NCI-H2227 treated with DMSO at 0.1 percent for 48 hours (cell line): ENCODE measurements at regions not wholly inside any gene's neighbourhood (a gene's known extent, or its start where the extent isn't known, plus 50 kb on each side); places are given as distances from the start of the nearest gene placed in this dataset.
A peak's percentile ranks its signal among the peaks of the same experiment; 100 is the strongest.

Source experiments
- DNase-seq: peaks from one replicate; lab custom pipeline; 2025; lab: John Stamatoyannopoulos, UW

DNA sequence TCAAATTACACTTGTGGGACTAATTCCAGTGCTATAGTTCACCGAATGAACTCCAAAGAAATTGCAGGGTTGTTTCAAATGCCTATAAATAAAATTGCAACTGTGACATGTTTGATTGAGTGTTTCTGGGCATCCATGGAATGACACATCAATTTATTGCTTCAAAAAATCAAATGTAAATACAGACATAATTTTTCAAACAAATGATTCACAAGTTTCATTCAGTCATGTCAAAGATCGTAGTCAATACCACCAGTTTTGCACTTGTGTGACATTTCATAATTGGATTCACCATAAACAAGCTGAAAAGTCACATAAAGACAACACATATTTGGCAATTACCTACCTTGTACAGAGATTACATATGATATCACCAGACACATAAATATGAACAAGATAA lies 350.8 kb downstream of the CDH2 start:
- no peak for DNase-seq

DNA sequence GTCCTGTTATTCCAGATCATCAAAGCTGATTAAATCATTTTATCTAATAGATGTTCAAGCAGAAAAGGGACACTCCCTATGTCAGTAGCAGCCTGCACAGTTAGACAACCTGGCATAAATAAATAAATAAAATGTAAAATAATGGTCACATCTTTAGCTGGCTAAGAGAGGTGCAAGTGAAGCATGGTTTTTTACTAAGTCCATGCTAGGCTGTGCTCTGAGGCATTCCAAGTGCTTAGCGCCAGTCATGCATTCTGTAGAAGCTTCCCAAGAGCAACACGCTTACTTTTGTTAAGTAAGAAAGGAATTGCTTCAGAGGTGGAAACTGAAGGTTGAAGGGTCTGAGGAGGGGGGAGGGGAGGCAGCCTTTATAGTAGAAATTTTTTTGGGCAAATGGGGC lies 351.2 kb downstream of the CDH2 start:
- DNase-seq, result peak; percentile 99

DNA sequence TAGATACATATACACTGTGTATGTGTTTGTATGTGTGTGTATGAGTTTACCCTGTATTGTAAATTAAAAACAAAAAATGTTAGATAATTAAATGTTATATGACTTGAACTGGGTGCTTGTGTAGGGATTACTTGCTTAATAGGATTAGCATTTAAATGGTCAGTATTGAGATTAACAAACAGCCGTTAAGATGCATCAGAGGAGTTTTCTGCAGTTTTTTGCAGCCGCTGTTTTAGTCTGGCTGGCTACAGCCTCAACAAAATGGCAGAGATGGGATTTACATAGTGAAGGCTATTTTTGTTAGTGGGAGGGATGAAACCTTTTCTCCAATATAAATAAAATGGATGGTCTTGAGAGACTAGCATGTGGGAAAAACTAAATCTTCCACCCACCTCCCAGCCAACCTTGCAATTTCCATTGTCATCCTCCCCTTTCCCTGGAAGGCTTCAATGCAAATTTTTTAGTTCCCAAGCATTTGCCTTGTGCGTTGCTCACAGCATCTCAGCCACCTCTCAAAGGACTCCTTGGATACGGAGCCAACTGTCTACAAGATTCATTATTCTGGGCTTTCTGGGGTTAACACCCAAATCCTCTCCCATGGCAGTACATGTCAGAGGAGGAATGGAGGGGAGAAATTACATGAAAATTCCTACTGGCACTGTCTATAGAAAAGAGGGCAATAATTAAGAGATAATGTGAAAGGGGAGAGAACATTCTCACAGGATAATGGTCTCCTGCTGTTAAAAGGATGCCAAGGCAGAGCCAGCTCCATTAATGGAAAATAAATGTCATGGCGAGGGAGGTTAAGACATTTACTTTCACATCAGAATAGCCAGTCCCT lies 351.9 kb downstream of the CDH2 start:
- DNase-seq, result peak; percentile 99

DNA sequence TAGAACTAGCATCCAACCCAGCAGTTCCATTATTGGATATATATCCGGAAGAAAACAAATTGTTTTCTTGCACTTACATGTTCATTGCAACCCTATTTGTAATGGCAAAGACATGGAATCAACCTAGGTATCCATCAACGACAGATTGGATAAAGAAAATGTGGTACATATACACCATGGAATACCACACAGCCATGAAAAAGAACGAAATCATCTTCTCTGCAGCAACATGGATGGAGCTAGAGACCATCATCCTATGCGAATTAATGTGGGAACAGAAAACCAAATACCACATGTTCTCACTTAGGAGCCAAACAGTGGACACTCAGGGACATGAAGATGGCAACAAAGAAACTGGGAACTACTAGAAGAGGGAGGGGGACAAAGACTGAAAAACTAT lies 352.7 kb downstream of the CDH2 start:
- no peak for DNase-seq

DNA sequence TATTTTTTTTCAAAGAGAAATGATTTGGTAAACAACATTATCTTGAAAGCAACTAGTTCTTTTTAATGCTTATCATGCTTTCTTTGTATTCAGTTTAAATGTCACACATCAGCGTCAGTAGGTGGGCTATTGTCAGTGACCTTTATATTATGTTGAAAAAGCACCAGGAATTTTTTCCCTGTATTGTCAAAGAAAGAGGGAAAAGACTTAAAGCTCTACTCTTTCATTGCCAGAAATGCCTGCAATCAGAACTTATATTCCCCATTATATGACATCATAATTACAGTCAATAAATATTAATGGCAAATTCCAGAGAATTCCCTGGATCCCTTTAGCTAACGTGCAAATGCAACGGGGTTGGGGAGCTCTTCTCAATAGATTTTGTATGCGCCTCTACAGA lies 353.9 kb downstream of the CDH2 start:
- DNase-seq, result peak; percentile 39

DNA sequence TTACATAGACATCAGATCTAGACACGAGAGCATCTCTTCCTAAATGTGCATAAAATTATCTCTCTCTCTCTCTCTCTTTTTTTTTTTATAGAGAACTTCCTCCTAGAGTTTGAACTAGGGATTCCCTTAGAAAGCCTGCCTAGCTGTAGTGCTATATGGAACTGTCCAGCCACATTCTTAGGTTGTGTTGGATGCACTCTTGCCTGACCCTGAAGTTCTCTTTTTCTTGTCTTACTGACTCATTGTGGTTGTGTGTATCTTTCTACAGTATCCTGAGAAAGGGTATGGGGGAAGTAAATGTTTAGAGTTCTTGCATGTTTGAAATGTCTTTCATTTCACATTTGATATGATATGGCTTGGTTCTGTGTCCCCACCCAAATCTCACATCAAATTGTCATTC lies 368.2 kb downstream of the CDH2 start:
- no peak for DNase-seq

DNA sequence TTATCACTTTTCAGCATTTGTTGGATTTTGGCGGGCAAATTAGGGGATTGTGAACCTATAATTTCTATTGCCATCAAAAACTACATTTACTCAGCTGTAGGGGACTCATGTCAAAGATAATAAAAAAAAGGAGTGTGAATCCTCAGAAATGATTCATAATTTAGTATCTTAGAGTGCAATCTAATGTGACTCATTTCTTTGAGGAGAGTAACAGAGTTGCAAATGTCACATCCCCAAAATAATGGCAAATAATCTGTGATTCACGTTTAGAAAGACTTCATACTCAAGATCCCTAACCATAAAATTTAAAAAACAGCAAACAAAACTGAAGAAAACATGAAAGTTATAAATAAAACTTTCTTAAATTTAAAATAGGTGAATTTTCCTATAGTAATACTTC lies 373.0 kb downstream of the CDH2 start:
- no peak for DNase-seq

DNA sequence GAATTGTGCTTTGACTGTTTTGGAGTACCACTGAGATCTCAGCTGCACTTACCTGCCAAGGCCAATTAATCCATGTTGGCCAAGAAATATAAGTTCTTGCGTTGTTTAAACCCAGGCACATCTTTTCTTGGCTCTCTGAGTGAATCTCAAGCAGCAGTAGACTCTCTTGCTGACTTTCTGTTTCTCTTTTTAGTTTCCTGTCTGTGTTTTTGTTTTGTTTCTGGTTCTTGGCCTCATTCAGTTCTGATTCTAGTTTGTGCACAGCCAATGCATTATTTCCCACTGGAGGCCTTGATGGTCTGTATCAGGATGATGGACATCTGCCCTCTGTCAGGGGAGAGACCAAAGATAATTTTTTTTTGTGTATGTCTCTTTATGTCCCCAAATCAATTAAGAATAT lies 379.4 kb downstream of the CDH2 start:
- DNase-seq, result no peak

DNA sequence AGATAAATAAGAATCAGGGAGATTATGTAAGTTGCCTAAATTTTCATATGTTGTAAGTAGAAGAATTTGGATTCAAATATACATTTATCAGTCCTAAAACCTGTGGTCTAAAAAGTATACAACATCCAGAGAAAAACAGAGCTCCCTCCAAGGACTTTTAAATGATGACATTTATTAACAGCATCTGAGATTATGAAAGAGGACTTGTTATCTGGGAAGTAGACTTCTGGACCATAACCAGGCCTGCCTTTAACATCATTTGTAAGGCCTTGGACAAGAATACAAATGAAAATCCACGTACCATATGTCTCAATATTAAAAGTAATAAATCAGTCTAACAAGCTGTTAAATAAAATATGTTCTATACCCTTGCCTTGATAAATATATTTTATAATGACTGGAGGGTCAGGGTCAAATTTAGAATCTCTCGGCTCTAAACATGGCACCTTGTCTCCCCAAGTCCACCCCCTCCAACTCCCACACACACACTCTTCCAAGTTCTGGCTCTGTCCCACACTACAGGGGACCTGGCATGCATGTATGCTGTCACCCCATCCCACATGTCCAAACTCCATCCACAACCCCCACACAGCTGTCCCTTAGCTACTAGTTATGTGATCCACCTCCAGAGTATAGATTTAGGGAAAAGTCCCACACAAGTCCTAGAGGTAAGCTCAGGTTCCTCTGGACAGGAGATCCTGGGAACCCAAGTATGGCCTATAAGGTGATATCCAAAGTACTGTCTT lies 382.6 kb downstream of the CDH2 start:
- DNase-seq, result no peak

DNA sequence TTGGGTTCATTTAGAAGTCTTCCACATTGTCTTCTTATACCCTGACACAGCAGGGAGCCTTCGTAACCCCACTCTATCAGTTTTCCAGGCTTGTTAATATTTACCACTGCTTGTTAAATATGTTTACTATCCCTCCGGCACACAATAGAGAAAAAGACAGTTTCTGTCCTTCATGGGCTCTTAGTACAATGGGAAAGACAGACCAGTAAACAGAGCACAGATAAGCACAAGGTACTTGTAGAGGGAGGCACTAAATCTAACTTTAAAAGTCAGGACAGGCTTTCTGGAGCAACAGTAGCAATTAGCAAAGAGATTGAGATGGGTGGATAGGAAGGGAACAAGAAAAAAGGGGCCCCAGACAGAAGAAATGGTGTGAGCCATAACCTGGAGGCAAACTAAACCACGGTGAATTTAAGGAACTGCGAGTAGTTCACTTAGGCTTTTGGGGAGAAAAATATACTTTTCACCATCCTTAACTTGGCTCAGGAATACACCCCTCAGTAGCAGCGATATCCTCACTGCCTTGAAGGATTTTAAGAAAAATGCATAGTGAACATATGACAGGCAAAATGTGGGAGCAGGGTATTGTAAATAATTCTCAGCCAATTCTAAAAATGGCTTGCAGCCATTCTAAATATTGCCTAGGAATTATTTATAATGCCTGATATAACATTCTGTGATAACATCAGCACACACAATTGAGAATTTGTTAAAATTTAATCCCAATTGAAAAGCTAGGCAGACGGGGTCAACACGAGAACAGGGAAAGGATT lies 383.7 kb downstream of the CDH2 start:
- peak; percentile 5 for DNase-seq

DNA sequence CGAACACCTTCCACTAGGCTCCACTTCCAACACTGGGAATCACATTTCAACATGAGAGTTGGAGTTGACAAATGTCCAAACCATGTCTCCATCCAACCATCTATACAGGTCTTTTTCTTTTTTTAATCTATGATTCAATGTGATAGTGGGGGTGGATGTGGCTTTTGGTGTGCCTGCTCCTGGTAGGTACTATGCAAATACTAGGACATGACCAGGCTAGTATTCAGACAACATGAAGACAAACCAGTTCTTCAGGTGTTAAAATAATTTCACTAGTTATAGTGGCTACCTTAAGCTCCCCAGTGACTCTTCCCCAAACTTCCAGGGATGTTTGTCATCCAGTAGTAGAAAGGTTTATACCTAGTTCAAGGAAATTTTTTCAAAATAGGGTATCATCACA lies 387.5 kb downstream of the CDH2 start:
- DNase-seq, result no peak

DNA sequence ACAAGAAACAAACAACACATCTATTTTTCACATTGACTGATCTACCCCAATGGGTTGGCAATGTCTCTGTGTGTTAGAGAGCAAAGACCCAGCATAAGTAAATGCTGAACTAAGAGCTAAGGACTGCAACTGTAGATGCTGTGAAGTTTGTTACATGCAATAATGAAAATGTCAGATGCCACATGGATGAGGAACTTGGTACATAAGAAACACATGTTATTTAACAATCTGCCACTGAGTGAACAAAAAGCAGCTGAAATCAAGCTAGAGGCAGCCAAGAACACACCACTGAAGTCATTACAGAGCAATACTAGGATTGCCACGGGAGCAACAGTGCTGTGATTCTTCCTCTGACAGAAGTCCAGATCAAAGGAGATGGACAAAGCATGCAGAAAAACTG lies 389.4 kb downstream of the CDH2 start:
- DNase-seq, result no peak

DNA sequence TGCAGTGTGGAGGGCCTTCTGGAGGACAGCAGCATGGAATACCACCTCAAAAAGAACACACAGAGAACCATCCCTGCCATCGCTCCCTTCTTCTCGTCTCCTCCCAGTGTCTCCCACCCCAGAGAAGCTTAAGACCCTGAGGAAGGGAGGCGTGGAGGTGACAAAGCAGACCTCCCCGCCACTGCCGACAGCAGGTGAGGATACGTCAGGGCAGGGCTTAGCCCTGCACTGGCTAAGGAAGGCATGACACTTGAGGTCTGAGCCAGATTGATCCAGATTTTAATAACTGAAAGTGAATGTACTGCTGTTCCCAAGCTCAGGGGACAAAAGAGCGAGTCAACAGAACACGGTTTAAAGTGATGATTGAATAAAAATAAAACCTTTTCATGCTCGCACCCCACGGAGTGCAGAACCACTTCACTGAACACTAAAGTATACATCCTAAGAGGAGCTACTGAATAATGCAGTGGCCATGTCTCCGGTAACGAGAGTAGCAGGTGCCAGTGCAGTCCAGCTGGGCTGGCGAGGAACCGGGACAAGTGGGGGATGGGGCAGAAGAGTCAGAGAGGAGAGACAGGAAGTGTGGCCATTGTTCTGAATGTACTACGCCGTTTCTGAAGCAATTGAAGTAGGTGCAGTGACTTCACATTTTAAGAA lies 391.0 kb downstream of the CDH2 start:
- DNase-seq, result peak; percentile 61

DNA sequence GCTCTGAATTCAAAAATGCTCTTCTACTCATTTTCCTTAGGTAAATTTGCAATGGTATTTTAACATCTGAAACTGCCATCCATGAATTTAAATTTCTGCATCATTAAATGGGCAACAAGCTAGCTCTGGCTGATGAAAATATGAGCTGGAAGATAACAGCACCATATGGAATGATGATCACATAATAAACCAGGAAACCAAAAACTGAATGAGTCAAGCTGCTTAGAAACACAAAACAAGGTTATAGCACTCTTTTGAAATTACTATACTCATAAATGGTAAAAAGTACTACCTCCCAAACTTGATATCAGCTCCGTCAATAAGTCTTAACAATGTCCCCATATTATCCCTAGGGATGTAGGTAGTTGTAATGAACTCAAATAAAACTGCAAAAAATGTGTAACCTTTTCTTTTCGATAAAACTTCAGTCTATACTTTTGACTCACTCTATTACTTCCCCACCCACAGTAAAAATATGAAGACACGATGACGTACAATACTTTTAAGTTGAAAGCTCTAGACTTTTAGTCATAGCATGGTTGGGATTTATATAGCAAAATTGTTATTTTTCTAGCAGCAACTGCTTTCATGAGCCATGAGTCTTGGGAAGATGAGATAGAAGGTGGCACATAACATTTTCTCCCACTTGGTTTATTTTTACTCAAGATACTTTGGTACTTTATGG lies 396.7 kb downstream of the CDH2 start:
- no peak for DNase-seq

DNA sequence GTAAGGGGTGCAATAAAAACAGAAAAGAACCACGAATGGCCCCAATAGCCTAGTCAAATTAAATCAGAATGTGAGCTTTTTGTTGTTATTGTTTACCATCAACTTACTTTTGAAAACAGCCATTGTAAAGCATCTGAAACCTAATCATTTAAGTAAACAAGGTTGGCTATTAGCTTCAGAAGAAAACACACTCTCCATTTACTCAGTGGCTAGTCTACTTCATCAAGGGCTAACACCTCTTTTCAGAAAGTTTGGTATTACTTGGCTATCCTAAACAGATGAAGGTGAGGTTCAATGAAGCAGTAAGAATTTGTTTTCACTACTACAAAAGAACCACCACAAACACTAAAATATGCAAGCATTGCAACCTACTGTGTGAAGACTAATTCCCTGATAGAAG lies 398.0 kb downstream of the CDH2 start:
- DNase-seq, result no peak

DNA sequence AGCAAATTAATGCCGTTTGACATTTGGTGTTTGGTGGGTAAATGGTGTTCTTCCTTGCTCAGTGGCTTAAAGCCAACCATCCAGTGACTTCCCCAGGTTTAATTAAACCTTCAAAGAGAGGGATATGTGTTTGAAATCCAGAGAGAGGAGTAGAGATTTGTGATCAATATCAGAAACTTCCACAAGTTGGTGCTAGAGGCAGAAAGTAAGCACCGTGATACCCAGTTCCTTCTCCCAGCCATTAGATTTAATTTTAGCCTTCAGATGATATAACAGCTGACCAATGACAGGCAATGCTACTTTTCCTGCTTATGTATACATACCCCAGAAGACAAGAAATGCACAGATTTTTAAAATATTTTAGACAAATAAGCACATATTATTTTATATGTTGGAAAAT lies 398.5 kb downstream of the CDH2 start:
- peak; percentile 1 for DNase-seq

DNA sequence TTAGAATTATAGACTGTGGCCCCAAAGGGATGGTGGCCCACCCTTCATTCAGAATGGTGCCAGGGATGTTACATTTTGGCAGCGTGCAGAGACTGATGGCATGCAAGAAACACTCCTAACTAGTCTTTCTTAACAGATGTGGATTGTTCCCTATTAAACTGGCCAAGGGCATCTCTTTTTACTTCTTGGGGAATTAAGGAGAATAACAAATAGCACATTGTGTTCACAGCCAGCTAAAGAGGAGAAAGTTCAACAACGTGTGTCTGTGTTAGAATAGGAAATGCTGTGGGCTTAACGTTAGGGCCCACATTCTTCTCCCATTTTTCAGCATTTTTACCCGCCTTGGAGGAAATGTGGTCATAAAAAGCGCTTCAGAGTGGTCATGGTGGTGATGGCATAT lies 404.8 kb downstream of the CDH2 start:
- DNase-seq, result no peak

DNA sequence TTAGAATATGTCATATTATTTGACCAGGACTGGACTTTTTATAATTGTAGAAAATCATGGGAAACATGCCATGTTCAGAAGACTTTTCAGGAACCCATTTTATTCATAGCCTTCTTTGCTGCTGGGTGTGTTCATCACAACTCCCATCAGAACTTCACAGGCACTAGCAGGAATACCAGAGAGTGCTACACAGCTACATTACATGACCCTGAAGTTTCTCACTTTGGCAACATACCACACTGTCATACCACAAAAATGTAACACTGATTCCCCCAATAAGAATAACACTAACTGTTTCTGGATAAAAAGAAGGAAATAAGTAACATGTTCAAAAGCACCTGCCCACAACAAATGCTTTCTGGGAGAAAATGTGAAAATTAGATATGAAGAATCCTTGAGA lies 405.4 kb downstream of the CDH2 start:
- DNase-seq, result no peak

DNA sequence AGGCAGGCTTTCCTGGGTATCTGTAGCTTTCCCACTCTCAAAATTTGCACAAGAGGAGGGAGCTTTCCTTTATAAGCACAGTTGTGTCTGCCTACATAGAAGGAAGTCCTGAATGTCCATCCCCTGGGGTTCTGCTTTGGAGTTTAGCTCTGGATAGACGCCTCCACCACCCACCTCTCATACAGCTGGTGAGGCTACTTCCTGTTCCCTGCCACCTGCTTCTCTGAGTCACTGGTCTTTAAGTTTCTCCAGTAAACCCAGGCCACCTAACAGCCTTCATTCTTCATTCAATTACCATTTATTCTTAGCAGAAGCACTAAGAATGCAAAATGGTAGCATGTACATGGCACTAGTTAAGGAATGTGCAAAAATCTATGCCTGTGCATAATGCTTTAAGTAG lies 407.8 kb downstream of the CDH2 start:
- no peak for DNase-seq

DNA sequence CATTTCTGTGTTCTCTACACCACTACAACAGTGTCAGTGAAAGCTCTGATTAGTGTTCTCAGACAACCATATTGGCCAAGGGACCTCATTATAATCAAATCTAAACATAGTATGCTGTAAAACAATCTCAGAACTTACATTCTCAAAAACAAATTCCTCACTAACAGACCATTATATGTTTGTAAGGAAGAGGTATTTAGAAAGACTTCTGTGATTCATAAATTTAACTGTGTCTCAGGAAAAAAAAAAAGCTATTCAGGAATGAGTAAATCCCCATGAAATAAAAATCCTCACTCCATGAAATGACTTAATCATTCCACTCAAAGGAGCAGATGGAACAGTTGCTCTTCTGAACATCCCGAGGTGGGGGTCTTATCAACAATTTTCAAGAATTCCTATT lies 413.0 kb downstream of the CDH2 start:
- DNase-seq, result no peak

DNA sequence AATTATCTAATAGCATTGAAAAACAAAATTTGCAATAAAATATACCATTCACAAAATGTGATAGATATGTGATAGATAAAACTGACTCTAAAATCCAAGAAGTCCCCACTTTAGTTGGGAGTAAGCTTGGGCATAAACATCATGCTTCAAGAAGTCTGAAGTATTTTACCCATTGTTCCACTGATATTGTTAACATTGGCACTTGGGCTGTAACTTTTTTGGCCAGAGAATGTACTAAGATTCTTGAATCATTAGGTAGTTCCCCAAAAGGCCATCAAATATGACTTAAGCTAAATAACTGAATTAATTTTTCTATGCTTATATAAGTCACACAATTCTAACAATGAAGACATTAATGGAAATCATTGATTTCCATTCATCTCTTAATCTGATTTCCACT lies 413.6 kb downstream of the CDH2 start:
- no peak for DNase-seq

DNA sequence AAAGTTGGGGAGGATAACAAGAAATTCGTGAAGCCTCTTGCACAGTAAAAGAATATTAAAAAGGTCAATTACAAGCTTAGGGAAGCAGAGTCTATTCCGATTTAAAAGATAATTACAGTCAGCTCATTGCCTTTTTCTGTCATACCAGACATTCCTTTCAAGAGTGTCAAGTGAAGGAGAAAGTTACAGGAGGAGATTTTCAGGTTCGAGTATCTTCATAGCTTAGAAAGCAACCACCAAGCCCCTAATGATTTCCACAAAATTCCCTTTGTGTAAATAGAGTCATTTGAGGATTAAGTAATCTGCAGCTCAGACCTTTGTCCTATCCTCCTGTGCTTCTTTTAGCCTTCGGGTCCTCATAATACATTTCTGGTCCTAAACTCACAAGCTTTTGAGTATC lies 414.9 kb downstream of the CDH2 start:
- DNase-seq, result no peak
